Endothelial cell of umbilical vein (primary cell): ENCODE measurements at regions not wholly inside any gene's neighbourhood (a gene's known extent, or its start where the extent isn't known, plus 50 kb on each side); places are given as distances from the start of the nearest gene placed in this dataset.

Experiments used
- BruUV-seq: library from RNA; stranded (reverse); fragments of 400-500 nt; replicated peaks from 2 replicates; lab custom pipeline; 2021; lab: Mats Ljungman, UMichigan
- CTCF ChIA-PET: fragments of 300-600, 350-600 bp; sonication (Branson Sonifier 250); formaldehyde crosslinking; loops from one replicate; lab custom pipeline; 2021; ENCODE audit warnings: antibody characterized with exemption, inconsistent platforms; lab: Charles Lee
- POLR2A ChIA-PET: fragments of 300-600, 350-600 bp; sonication (Branson Sonifier 250); formaldehyde crosslinking; loops from one replicate; lab custom pipeline; 2021; ENCODE audit warnings: antibody characterized with exemption, inconsistent platforms; lab: Charles Lee
- DNase-seq: peaks from one replicate; pipeline ENCODE4 v3.0.0-alpha.2; 2011; ENCODE audit warnings: low read depth, low spot score
- FAIRE-seq: peaks from 2 replicates; lab custom pipeline; 2011; peaks lifted over from hg19 to GRCh38; lab: Jason Lieb, UNC
- H2AFZ ChIP-seq: 2 replicates; pipeline ENCODE4 v1.6.0; 2012; ENCODE audit warnings: low read depth, low read length, control low read depth, inconsistent platforms
- H3K27ac ChIP-seq: 2 replicates; pipeline ENCODE4 v1.5.1; 2011; ENCODE audit warnings: low read depth, mild to moderate bottlenecking, control low read depth, low read length, moderate library complexity; ENCODE audit not compliant: insufficient read depth
- H3K27me3 ChIP-seq, 2 experiments: 2 replicates each; pipeline versions ENCODE4 v1.6.0 to v1.6.1; 2011; ENCODE audit warnings: low read length in 2 of 2, mixed read lengths in 1 of 2; ENCODE audit not compliant: control insufficient read depth in 2 of 2, insufficient read depth in 2 of 2
- H3K36me3 ChIP-seq, 2 experiments: 2 replicates in 1 of 2; 3 replicates in 1 of 2; pipeline ENCODE4 v1.5.1; 2011; ENCODE audit warnings: low read length in 2 of 2, mild to moderate bottlenecking in 1 of 2, moderate library complexity in 1 of 2; ENCODE audit not compliant: control insufficient read depth in 2 of 2, insufficient read depth in 2 of 2; ENCODE audit errors: extremely low read depth in 1 of 2
- H3K4me1 ChIP-seq: 3 replicates; pipeline ENCODE4 v1.5.1; 2011; ENCODE audit warnings: mild to moderate bottlenecking, low read length; ENCODE audit not compliant: control insufficient read depth, insufficient read depth; ENCODE audit errors: extremely low read depth
- H3K4me2 ChIP-seq: 2 replicates; pipeline ENCODE4 v1.6.1; 2011; ENCODE audit warnings: low read length, control low read depth, mixed read lengths; ENCODE audit not compliant: insufficient read depth
- H3K4me3 ChIP-seq, 3 experiments: fragments of 200-600 bp in 1 of 3; sonication (generic), shearing (Covaris generic) in 1 of 3; replicated peaks in 1 of 3; 2 replicates each; pipeline ENCODE4 v1.5.1; 2011 to 2016; ENCODE audit warnings: control low read depth in 3 of 3, low read length in 3 of 3, mild to moderate bottlenecking in 2 of 3, inconsistent platforms in 1 of 3, low read depth in 1 of 3, moderate library complexity in 1 of 3; ENCODE audit not compliant: insufficient read depth in 1 of 3
- H3K79me2 ChIP-seq: 2 replicates; pipeline ENCODE4 v1.6.0; 2012; ENCODE audit warnings: low read length, inconsistent platforms; ENCODE audit not compliant: control insufficient read depth, insufficient read depth
- H3K9ac ChIP-seq: replicated peaks from 2 replicates; pipeline ENCODE3; 2011; ENCODE audit warnings: low read length, control low read depth; ENCODE audit not compliant: insufficient read depth; ENCODE audit errors: extremely low read depth
- H3K9me1 ChIP-seq: replicated peaks from 3 replicates; pipeline ENCODE4 v1.6.0; 2011; ENCODE audit warnings: mild to moderate bottlenecking, low read length; ENCODE audit not compliant: control insufficient read depth, insufficient read depth; ENCODE audit errors: extremely low read depth
- H3K9me3 ChIP-seq: replicated peaks from 2 replicates; pipeline ENCODE4 v1.5.1; 2012; ENCODE audit warnings: low read length, inconsistent platforms; ENCODE audit not compliant: control insufficient read depth, insufficient read depth
- H4K20me1 ChIP-seq: replicated peaks from 2 replicates; pipeline ENCODE3; 2011; ENCODE audit warnings: mild to moderate bottlenecking, low read length; ENCODE audit not compliant: control insufficient read depth, insufficient read depth; ENCODE audit errors: extremely low read depth
- CTCF ChIP-seq, 2 donors: IDR thresholded peaks; 1 replicate in 1 of 2; 2 replicates in 1 of 2; pipeline ENCODE4 v1.5.1; 2011; ENCODE audit warnings: low read length in 2 of 2, mild to moderate bottlenecking in 2 of 2, moderate library complexity in 2 of 2, control low read depth in 1 of 2, inconsistent platforms in 1 of 2, low read depth in 1 of 2; ENCODE audit not compliant: insufficient read depth in 1 of 2; ENCODE audit errors: extremely low read depth in 1 of 2
- EZH2 ChIP-seq: IDR thresholded peaks from 2 replicates; pipeline ENCODE4 v1.6.1; 2012; ENCODE audit warnings: borderline replicate concordance, low read depth, mild to moderate bottlenecking, moderate library complexity, low read length, inconsistent platforms; ENCODE audit not compliant: severe bottlenecking
- FOS ChIP-seq: IDR thresholded peaks from 2 replicates; pipeline ENCODE4 v1.6.1; 2011; ENCODE audit warnings: mild to moderate bottlenecking, low read length, moderate library complexity, borderline replicate concordance; ENCODE audit not compliant: insufficient read depth
- GATA2 ChIP-seq: IDR thresholded peaks from 2 replicates; pipeline ENCODE4 v1.7.0; 2011; ENCODE audit warnings: low read depth, mild to moderate bottlenecking, moderate library complexity, mixed read lengths, low read length; ENCODE audit not compliant: insufficient read length, insufficient read depth
- JUN ChIP-seq: IDR thresholded peaks from 2 replicates; pipeline ENCODE4 v1.6.1; 2011; ENCODE audit warnings: borderline replicate concordance, low read depth; ENCODE audit not compliant: insufficient read length, insufficient read depth
- MAX ChIP-seq: IDR thresholded peaks from 2 replicates; pipeline ENCODE4 v1.6.1; 2011; ENCODE audit not compliant: insufficient read depth, insufficient read length
- MYC ChIP-seq: IDR thresholded peaks from one replicate; pipeline ENCODE4 v1.6.1; 2011; ENCODE audit warnings: mild to moderate bottlenecking, low read depth, low read length
- POLR2A ChIP-seq: IDR thresholded peaks from 2 replicates; pipeline ENCODE4 v1.6.1; 2012; ENCODE audit warnings: low read depth, mild to moderate bottlenecking, control low read depth, low read length
- POLR2AphosphoS5 ChIP-seq: IDR thresholded peaks from 2 replicates; pipeline ENCODE4 v1.6.1; 2012; ENCODE audit warnings: low read depth, mild to moderate bottlenecking, control low read depth, low read length, moderate library complexity; ENCODE audit not compliant: insufficient read depth
- dilution Hi-C: fragments of 300-500 bp; cut with MboI; formaldehyde crosslinking; loops from one replicate; pipeline ENCODE4 v1.15.0; 2019; ENCODE audit warnings: low sequenced_read_pairs; ENCODE audit not compliant: extremely low pct_ligation_motif_present
- intact Hi-C: fragments of 100-400 bp; cut with micrococcal nuclease; formaldehyde crosslinking; loops from one replicate; pipeline ENCODE4 v1.10.0; 2022

- H3K4me1 ChIP-seq, result peaks cover 12% of the 10 kb centered on the region
- no peaks in the 10 kb centered on the region for H3K9me1 ChIP-seq
- ChIA-PET CTCF (no interaction called here), POLR2A (no interaction called here)
- H4K20me1 ChIP-seq, result no peaks in the 10 kb centered on the region
- TF ChIP-seq POLR2A, result no peak
- TF ChIP-seq EZH2, result no peak
- no peak for TF ChIP-seq FOS
- no peak for TF ChIP-seq MYC
- TF ChIP-seq POLR2AphosphoS5, result no peak
- peak overlapping the region; percentile 34 for H3K9ac ChIP-seq
- no peaks in the 10 kb centered on the region for H3K36me3 ChIP-seq
- peak overlapping the region; percentile 69 for H3K27ac ChIP-seq
- no TSS peak for BruUV-seq
- intact Hi-C loops, result no loop called here
- dilution Hi-C loops, result no loop called here
- no peak overlapping the region for H3K4me3 ChIP-seq
- no peak overlapping the region for H3K4me2 ChIP-seq
- no peaks in the 10 kb centered on the region for H3K79me2 ChIP-seq
- H2AFZ ChIP-seq, result no peak overlapping the region
- no peak for DNase-seq
- no peak for FAIRE-seq
- no peaks in the 10 kb centered on the region for H3K9me3 ChIP-seq
- no peaks in the 10 kb centered on the region for H3K27me3 ChIP-seq
These were observed 105.9 kb upstream of the SDK1 start for GRCh38 chr7:3195160-3195559.

GRCh38 chr7:3196629-3197400 lies 104.2 kb upstream of the SDK1 start:
- Histone ChIP-seq H3K27me3 (no peaks in the 10 kb centered on the region), H3K4me1 (peaks cover 12% of the 10 kb centered on the region), H3K4me3 (no peak overlapping the region), H3K36me3 (no peaks in the 10 kb centered on the region), H4K20me1 (no peaks in the 10 kb centered on the region), H3K9me1 (no peaks in the 10 kb centered on the region), H3K79me2 (no peaks in the 10 kb centered on the region), H3K9me3 (no peaks in the 10 kb centered on the region), H2AFZ (no peak overlapping the region), H3K4me2 (no peak overlapping the region), H3K27ac (no peak overlapping the region), H3K9ac (no peak overlapping the region)
- ChIA-PET CTCF (no interaction called here), POLR2A (no interaction called here)
- no peak for TF ChIP-seq JUN
- no peak for TF ChIP-seq CTCF (IDR thresholded peaks at IDR 0.05; ENCODE audit: extremely low read depth in 1 of 2, insufficient read depth in 1 of 2, low read depth in 1 of 2, low read length in 2 of 2)
- TF ChIP-seq MAX, result no peak
- no peak for TF ChIP-seq MYC
- TF ChIP-seq POLR2AphosphoS5, result no peak
- TF ChIP-seq EZH2, result no peak
- no peak for TF ChIP-seq POLR2A
- no peak for TF ChIP-seq GATA2
- TF ChIP-seq FOS, result no peak
- intact Hi-C loops, result no loop called here
- BruUV-seq, result no TSS peak
- dilution Hi-C loops, result no loop called here
- DNase-seq, result no peak
- FAIRE-seq, result no peak
